Naive thymus-derived CD8-positive, alpha-beta T cell (primary cell): ENCODE measurements at regions not wholly inside any gene's neighbourhood (a gene's known extent, or its start where the extent isn't known, plus 50 kb on each side); places are given as distances from the start of the nearest gene placed in this dataset.
"Not testable (repeated sequence)": the region's sequence is repeated elsewhere in the genome, so short reads cannot be mapped to it uniquely, and the experiment has no call there.

Experiments
- ATAC-seq, 2 donors: fragments of 150-1000 bp; cut with Tn5 transposase in 1 of 2; sonication (Bioruptor Pico), chemical (Tn5 transposase) in 1 of 2; 1 replicate in 1 of 2; 2 replicates in 1 of 2; pipeline ENCODE4 v1.10.0; 2021; ENCODE audit warnings: mild to moderate bottlenecking in 2 of 2, moderate library complexity in 2 of 2
- POLR2A ChIA-PET: fragments of 350-600 bp; sonication (Branson Sonifier 250); formaldehyde crosslinking; loops from one replicate; lab custom pipeline; 2021; ENCODE audit warnings: antibody characterized with exemption; lab: Charles Lee
- DNase-seq, 10 donors: peaks; one replicate each; pipeline versions ENCODE4 v3.0.0 to v3.0.0-alpha.2; 2020 to 2022
- H3K27ac Mint-ChIP-seq, 10 donors: one replicate each; pipeline ENCODE4 v1.8.0; 2020 to 2022; ENCODE audit warnings: mild to moderate bottlenecking in 10 of 10, mixed read lengths in 10 of 10, moderate library complexity in 4 of 10, inconsistent platforms in 1 of 10
- H3K27me3 Mint-ChIP-seq, 5 donors: one replicate each; pipeline ENCODE4 v1.8.0; 2021 to 2022; ENCODE audit warnings: mixed read lengths in 5 of 5
- H3K36me3 Mint-ChIP-seq, 3 donors: one replicate each; pipeline ENCODE4 v1.8.0; 2020 to 2022; ENCODE audit warnings: mixed read lengths in 3 of 3, mild to moderate bottlenecking in 2 of 3, inconsistent platforms in 1 of 3
- H3K4me1 Mint-ChIP-seq, 4 donors: one replicate each; pipeline ENCODE4 v1.8.0; 2021 to 2022; ENCODE audit warnings: mixed read lengths in 4 of 4
- H3K4me3 Mint-ChIP-seq, 10 donors: one replicate each; pipeline ENCODE4 v1.8.0; 2020 to 2022; ENCODE audit warnings: mild to moderate bottlenecking in 10 of 10, mixed read lengths in 10 of 10, moderate library complexity in 6 of 10, inconsistent platforms in 1 of 10
- H3K9me3 Mint-ChIP-seq, 9 donors: one replicate each; pipeline ENCODE4 v1.8.0; 2020 to 2022; ENCODE audit warnings: mixed read lengths in 9 of 9, mild to moderate bottlenecking in 3 of 9, inconsistent platforms in 1 of 9, moderate library complexity in 1 of 9

DNA sequence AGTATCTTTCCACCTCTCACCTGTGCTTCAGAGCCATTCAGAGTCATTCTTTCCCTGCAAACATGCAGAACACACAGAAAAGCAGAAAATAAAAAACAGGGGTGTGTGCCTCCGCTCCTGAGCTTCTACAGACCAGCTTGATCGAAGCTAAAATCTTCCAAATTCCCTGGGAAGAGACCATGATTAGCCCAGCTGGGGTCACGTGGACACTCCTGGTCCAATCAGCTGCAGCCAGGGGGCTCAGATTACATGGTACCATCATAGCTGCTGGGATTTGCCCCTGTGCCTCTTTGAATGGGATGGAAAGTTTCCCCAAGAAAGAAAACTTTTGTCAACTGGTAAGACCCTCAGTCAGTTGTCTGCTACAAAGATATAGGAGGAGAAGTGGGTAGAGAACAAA lies 159.9 kb downstream of the TMEM114 start:
- no peak overlapping the region for H3K4me3 Mint-ChIP-seq
- ATAC-seq: no peak
- POLR2A ChIA-PET: no interaction called here

DNA sequence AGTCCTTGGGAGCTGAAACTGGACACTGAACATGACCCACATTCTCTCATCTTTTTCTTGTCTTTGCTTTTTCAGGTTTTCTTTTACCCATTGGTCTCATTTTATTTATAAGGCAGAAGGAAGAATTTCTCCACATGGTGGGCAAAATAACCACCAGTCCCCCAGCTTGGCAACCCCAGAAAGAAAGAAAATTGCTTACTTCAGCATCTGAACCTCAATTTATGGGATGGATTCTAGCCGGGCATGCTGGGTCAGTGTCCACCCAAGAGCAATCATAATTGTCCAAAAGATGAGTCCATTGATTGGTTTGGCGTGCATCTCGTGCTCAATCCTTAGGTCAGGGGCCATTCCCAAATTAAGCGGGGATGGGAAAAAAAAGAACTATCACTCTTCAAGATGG lies 163.7 kb downstream of the TMEM114 start:
- POLR2A ChIA-PET: no interaction called here
- DNase-seq: no peak

More for the DNA sequence above, 159.9 kb downstream of the TMEM114 start:
- H3K27me3 Mint-ChIP-seq: peaks cover 2 to 15% (median 7%) of the 10 kb centered on the region in 5 donors
- H3K9me3 Mint-ChIP-seq: peaks cover 0 to 20% (median 7%) of the 10 kb centered on the region in 9 donors
- peaks cover 0 to 5% (median 0%) of the 10 kb centered on the region in 3 donors for H3K36me3 Mint-ChIP-seq
- DNase-seq: no peak
- no peak overlapping the region for H3K27ac Mint-ChIP-seq
- H3K4me1 Mint-ChIP-seq: no peaks in the 10 kb centered on the region

DNA sequence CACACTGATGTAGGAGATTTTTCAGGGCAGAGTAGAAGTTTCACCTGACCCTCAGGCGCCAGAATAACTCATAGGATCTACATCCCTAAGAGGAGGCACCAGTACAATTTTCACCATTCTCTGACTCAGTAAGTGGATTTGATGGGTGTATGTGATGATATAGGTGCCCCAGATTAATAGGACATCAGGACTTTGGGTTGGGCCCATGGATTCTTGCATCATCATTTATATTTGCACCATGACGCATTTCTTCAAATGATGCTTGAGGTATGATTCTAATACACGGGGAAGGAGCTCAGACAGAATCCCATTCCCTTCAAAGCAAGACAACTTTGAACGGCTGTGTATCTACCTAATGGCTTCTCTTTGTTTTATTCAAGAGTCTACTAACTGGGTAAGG lies 173.2 kb downstream of the TMEM114 start:
- POLR2A ChIA-PET: no interaction called here
- DNase-seq (no peak), ATAC-seq (no peak)
- Mint-ChIP-seq H3K9me3 (peaks cover 0 to 19% (median 3%) of the 10 kb centered on the region in 9 donors), H3K4me3 (no peak overlapping the region), H3K27me3 (no peaks in the 10 kb centered on the region), H3K36me3 (no peaks in the 10 kb centered on the region), H3K4me1 (no peaks in the 10 kb centered on the region), H3K27ac (no peak overlapping the region)

More for the DNA sequence above, 163.7 kb downstream of the TMEM114 start:
- Mint-ChIP-seq H3K27ac (no peak overlapping the region), H3K9me3 (peaks cover 2 to 17% (median 9%) of the 10 kb centered on the region in 9 donors), H3K27me3 (peaks cover 2 to 15% (median 5%) of the 10 kb centered on the region in 5 donors), H3K4me1 (no peaks in the 10 kb centered on the region), H3K4me3 (no peak overlapping the region), H3K36me3 (peaks cover 0 to 5% (median 0%) of the 10 kb centered on the region in 3 donors)
- no peak for ATAC-seq

DNA sequence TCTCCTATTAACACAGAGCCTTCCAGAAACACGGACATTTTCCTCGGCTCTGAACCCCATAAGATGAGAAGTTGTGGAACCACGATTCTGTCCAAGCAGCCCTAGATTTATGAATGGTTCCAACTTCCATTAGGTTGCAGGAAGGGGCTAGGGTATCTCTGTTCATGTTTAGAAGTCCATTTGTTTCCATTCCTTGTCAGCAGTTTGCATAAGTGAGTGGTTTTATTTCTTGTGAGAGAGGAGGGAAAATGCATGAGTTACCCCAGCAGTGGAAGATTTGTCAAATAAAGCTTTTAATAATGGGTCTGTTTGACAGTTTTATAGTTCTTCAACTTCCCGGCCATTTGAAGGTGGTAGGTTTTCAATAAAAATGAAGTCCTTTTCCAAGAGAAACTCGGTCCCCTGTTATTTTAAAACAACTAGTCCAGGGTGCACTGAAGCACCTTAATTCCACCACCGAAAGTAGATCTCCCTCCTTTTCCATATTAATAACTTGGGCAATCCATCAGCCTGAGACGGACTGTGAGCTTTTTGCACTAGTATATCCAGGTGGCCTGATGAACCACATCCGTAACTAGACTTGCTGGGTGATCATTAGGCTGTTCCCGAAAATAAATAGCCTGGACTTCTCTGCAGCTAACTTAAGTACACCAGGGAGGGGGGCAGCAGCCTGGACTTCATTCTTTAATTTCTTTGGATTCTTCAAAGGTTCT lies 181.3 kb downstream of the TMEM114 start:
- DNase-seq: no peak
- no peak for ATAC-seq
- POLR2A ChIA-PET: no interaction called here
- H3K27ac Mint-ChIP-seq: no peak overlapping the region
- H3K4me1 Mint-ChIP-seq: no peaks in the 10 kb centered on the region
- H3K4me3 Mint-ChIP-seq: no peak overlapping the region
- no peaks in the 10 kb centered on the region for H3K36me3 Mint-ChIP-seq
- H3K27me3 Mint-ChIP-seq: peaks cover 0 to 11% (median 0%) of the 10 kb centered on the region in 5 donors
- H3K9me3 Mint-ChIP-seq: peaks cover 0 to 19% (median 7%) of the 10 kb centered on the region in 9 donors

DNA sequence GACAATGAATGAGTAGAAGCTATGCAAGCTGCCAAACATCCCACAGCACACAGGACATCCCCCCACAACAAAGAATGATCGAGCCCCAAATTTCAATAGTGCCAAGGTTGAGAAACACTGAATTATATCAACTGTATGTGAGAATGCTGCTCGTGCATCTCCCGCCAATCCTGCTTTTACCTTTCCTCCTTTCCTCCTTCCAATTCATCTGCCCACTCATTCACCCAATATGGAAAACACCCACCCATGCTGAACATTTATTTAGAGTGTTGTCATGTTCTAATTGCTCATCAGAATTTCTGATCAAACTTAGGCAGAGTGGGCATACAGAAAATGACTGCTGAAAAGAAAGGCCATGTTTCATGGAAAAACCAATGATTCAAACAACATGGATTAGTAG lies 183.0 kb downstream of the TMEM114 start:
- ATAC-seq (no peak), DNase-seq (no peak)
- no peaks in the 10 kb centered on the region for H3K36me3 Mint-ChIP-seq
- peaks cover 0 to 11% (median 0%) of the 10 kb centered on the region in 5 donors for H3K27me3 Mint-ChIP-seq
- no peak overlapping the region for H3K4me3 Mint-ChIP-seq
- POLR2A ChIA-PET: no interaction called here
- H3K4me1 Mint-ChIP-seq: no peaks in the 10 kb centered on the region
- no peak overlapping the region for H3K27ac Mint-ChIP-seq
- H3K9me3 Mint-ChIP-seq: peaks cover 0 to 19% (median 9%) of the 10 kb centered on the region in 9 donors

DNA sequence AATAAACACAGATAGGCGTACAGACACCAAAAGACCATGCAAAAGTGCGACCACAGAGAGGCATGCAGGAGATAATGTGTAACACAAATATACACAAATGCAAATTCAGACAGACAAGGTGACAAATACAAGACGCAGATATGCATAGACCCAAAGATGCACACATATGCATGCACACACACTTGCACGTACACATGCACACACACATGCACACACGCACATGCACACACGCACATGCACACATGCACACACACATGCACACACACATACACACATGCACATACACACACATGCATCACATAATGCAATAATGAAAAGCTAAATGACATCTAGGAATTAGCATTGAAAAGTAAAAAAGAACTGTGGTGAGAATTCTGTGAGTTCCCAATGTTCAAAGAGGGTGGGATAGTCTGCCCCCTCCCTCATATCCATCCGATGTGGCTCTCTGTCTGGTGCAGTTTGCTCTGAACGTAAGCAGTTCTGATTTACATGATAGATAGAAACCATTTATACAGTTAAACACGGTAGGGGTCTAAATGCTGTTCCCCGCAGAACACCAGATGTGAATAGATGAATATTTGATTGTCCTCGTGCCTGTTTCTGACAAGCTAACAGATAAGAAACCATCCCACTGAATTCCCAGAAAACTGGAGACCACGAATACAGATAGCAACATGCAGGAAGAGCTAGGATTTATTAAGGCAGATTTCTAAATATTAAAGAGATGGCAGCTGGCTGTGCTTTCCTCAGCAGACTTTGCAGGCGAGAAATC lies 186.1 kb downstream of the TMEM114 start:
- ATAC-seq (no peak), DNase-seq (no peak)
- Mint-ChIP-seq H3K4me1 (no peaks in the 10 kb centered on the region), H3K4me3 (no peak overlapping the region), H3K9me3 (peaks cover 0 to 12% (median 6%) of the 10 kb centered on the region in 9 donors), H3K27me3 (peaks cover 0 to 8% (median 0%) of the 10 kb centered on the region in 5 donors), H3K27ac (no peak overlapping the region), H3K36me3 (no peaks in the 10 kb centered on the region)
- POLR2A ChIA-PET: interaction anchor here (0.7 kb wide), 1 partner anchor 46 kb away, joined by 3 read pairs; no protein-coding TSS in a partner anchor

DNA sequence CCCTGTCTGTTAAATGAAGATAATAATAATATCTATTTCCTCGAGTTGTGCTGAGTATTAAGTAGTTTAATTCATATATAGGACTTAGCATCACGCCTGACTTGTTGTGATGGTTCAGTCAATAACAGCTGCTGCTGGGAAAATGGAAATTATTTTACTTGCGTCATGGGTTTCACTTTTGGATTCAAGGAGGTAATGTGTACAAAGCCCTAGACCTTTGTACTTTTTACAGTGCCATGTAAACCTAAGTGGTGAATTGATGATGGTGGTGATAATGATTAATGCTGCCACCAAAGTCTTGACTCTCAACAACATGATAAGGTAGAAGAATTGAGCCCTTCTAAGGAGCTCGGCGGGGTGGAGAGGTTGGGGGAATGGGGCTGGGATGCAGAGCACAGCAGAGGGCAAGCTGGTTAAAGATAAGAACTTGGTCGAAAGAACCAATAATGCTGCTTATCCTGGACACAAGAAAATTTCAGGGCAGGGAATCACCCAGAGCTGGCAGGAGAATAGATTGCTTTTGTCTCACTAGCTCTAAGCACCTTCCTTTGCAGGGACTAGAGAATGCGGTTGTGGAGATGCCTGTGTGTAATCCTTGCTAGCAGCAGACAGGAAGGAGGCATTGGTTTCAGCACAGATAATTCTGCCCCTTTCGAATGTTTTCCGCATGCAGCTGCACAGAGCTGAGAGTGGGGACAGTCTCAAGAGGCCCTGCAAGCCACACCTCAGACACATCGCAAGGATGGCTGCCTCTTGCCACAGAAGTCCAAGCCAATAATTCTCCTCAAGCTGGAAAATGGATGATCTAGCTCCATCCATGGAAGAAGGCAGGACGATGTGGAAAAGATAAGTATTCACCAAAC lies 187.1 kb downstream of the TMEM114 start:
- Mint-ChIP-seq H3K36me3 (no peaks in the 10 kb centered on the region), H3K4me1 (no peaks in the 10 kb centered on the region), H3K27me3 (peaks cover 0 to 14% (median under 1%) of the 10 kb centered on the region in 5 donors), H3K4me3 (no peak overlapping the region), H3K27ac (no peak overlapping the region), H3K9me3 (peaks cover 0 to 12% (median 6%) of the 10 kb centered on the region in 9 donors)
- ATAC-seq (no peak), DNase-seq (no peak)
- POLR2A ChIA-PET: interaction anchor here (0.7 kb wide), 1 partner anchor 45 kb away, joined by 3 read pairs; no protein-coding TSS in a partner anchor

DNA sequence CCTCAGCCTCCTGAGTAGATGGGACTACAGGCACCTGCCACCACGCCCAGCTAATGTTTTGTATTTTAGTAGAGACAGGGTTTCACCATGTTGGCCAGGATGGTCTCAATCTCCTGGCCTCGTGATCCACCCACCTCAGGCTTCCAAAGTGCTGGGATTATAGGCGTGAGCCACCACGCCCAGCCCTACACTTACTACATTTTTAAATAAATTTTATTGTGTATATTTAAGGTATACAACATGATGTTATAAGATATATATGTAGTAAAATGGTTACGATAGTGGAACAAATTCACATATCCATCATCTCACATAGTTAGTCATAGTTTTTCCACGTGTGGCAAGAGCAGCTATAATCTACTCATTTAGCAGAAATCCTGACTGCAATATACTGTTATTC lies 189.6 kb downstream of the TMEM114 start:
- H3K4me3 Mint-ChIP-seq, POLR2A ChIA-PET, H3K27ac Mint-ChIP-seq, H3K4me1 Mint-ChIP-seq, DNase-seq, ATAC-seq, H3K36me3 Mint-ChIP-seq: not testable (repeated sequence)
- Mint-ChIP-seq H3K9me3 (peaks cover 0 to 12% (median 4%) of the 10 kb centered on the region in 9 donors), H3K27me3 (peaks cover 0 to 16% (median 6%) of the 10 kb centered on the region in 5 donors)

DNA sequence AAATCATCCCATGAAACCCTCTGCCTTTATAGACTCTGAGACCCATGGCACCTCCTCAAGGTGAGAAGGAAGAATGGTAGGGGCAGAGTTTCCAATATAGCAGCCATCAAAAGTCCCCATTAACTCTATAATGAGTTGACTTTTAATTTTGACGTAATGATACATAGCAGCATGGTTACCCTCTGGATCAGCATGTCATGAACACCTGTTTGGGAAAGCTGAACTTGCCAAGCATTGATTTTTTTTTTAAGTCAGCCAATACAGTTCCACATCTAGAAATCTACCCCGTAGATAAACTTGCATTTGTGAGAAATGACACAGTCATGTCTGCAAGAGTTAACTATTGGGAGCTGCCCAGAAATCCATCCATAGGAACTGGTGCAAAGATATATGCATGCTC lies 191.8 kb downstream of the TMEM114 start:
- H3K4me3 Mint-ChIP-seq: no peak overlapping the region
- DNase-seq (no peak), ATAC-seq (no peak)
- POLR2A ChIA-PET: no interaction called here
- H3K9me3 Mint-ChIP-seq: peaks cover 0 to 12% (median 3%) of the 10 kb centered on the region in 9 donors
- H3K4me1 Mint-ChIP-seq: no peaks in the 10 kb centered on the region
- H3K27me3 Mint-ChIP-seq: peaks cover 0 to 14% (median 9%) of the 10 kb centered on the region in 5 donors
- no peak overlapping the region for H3K27ac Mint-ChIP-seq
- no peaks in the 10 kb centered on the region for H3K36me3 Mint-ChIP-seq

DNA sequence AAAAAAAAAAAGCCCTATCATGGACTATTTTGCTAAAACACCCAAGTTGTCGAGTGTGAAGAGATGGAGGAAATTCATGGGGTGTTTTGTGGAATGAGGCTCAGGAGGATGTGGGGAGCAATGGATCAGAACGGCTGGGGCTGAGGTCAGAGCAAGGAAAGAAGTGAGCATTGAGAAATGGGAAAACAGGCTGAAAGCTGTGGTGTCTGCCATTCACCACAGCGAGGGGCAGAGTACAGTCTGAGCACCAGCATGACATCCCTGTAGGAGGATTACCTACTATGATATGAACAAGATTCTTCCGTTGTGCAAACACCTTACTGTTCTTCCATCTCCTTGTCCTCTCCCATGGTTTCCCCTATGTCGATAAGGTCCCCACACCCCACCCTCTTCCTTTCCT lies 193.1 kb downstream of the TMEM114 start:
- ATAC-seq: no peak
- no peaks in the 10 kb centered on the region for H3K36me3 Mint-ChIP-seq
- POLR2A ChIA-PET: no interaction called here

DNA sequence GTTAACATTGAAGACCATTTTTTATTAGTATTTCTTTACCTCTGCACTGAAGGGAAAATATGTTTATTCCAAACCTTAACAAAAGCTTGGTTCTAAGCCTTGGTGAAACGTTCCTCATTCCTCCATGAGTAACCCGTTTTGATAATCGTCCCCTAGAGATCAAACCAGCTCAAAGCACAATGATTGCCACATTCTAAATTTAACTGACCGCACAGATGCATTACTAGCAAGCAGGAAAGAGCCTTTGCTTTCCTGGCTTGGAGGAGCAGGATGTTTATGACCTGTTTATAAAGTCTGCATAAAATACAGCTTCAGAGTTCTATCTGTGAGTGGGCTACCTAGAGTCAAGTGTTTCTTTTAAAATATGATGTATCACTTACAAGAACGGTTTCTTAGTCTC lies 193.8 kb downstream of the TMEM114 start:
- Mint-ChIP-seq H3K36me3 (no peaks in the 10 kb centered on the region), H3K4me3 (no peak overlapping the region), H3K9me3 (peaks cover 0 to 20% (median 3%) of the 10 kb centered on the region in 9 donors), H3K27ac (no peak overlapping the region), H3K4me1 (no peaks in the 10 kb centered on the region), H3K27me3 (peaks cover 0 to 14% (median 10%) of the 10 kb centered on the region in 5 donors)
- POLR2A ChIA-PET: no interaction called here
- no peak for DNase-seq
- no peak for ATAC-seq

More for the DNA sequence above, 193.1 kb downstream of the TMEM114 start:
- peaks cover 0 to 14% (median 10%) of the 10 kb centered on the region in 5 donors for H3K27me3 Mint-ChIP-seq
- H3K4me3 Mint-ChIP-seq: no peak overlapping the region
- no peak overlapping the region for H3K27ac Mint-ChIP-seq
- no peak for DNase-seq
- H3K9me3 Mint-ChIP-seq: peaks cover 0 to 16% (median 3%) of the 10 kb centered on the region in 9 donors
- no peaks in the 10 kb centered on the region for H3K4me1 Mint-ChIP-seq

DNA sequence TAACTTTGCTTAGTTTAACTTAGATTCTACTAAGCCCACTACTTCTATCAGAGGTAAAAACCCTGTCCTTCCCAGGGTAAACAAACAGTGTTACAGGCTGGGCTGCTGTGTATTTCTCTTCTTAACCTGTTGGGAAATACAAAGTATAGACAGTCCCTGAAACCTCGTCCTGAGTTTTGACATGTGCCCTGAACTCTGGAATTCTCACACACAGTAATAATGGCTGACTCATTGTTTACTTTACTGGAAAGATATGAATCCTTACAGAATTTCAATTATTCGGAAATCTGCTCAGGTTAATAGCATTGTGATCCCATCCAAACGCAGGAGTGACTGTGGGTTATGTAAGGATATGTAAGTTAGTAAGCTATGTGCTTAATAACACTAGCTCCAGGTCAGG lies 199.1 kb downstream of the TMEM114 start:
- Mint-ChIP-seq H3K9me3 (peaks cover 0 to 21% (median 3%) of the 10 kb centered on the region in 9 donors), H3K4me1 (no peaks in the 10 kb centered on the region), H3K36me3 (no peaks in the 10 kb centered on the region), H3K27ac (no peak overlapping the region), H3K4me3 (no peak overlapping the region), H3K27me3 (peaks cover 0 to 5% (median 1%) of the 10 kb centered on the region in 5 donors)
- ATAC-seq: no peak
- POLR2A ChIA-PET: no interaction called here
- no peak for DNase-seq
